ENCODE measurements at regions not wholly inside any gene's neighbourhood (a gene's known extent, or its start where the extent isn't known, plus 50 kb on each side); places are given as distances from the start of the nearest gene placed in this dataset.
"Not testable (repeated sequence)": the region's sequence is repeated elsewhere in the genome, so short reads cannot be mapped to it uniquely, and the experiment has no call there.

- no peak for DNase-seq (ENCODE audit: low spot score)
Observed at GRCh38 chr4:57875829-57876392, 765.7 kb upstream of the IGFBP7 start.

- DNase-seq (ENCODE audit: low spot score), result no peak
Observed at GRCh38 chr4:57866468-57867171, 756.4 kb upstream of the IGFBP7 start.

DNA sequence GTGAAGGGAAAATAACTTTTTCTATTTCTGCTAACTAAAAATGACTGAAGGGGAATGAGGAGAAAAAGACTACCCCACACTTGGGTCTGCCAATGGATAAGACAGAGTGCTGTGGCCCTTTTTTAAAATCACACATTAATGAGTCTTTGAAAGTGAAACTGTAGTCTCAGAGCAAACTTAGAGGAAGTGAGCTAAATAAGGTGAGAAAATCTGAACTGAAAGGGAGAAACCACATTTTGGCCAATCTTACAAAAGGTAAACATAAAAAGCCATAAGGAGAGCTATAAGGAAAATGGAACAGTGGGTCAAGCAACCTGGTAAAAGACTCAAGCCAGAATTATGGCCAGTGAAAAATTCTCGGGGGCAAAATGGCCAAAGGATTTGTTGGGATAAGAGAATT is 755.1 kb upstream of the IGFBP7 start:
- no peak for DNase-seq (ENCODE audit: low spot score)

DNA sequence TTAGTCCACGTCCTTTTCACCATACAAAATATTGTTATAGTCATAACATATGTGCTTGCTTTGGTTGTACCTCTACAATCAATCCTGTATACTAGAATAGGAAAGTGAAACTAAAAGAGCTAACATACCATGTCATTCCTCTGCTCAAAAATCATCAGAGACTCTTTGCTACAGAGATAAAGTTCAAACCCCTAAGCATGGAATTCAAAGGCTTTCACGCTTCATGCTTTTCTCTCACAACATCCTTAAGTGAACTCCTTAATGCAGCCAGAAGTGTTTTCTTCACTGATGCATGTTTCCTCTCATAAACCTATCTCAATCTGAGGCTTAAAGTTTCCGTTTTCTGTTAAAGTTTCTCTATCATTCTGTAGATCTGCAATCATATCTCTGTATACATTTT is 744.6 kb upstream of the IGFBP7 start:
- DNase-seq (ENCODE audit: low spot score), result peak; percentile 6

- DNase-seq (ENCODE audit: low spot score), result no peak
Observed at GRCh38 chr4:57850141-57850540, 740.0 kb upstream of the IGFBP7 start.

GRCh38 chr4:57832083-57832482 is 721.9 kb upstream of the IGFBP7 start:
- DNase-seq (ENCODE audit: low spot score), result no peak

DNA sequence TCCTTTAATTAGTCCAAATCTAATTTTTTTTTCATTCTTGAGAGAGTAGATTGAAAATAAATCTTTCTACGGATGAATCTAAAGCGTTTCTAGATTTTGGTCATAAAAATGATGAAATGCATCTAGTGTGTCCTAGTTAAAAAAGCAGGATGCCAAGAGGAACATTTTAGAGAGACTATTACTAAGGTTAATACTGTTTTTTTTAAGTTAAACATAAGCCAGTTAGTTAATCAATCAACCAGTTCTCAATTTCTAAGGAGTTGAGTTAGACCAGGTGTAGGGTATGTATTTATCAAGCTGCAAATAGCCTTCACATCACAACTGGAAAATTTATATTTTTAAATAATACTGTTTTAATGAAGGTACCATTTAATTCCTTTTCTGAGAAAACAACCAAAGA is 679.5 kb upstream of the IGFBP7 start:
- DNase-seq (ENCODE audit: low spot score), result no peak

GRCh38 chr4:57777876-57778275 is 667.7 kb upstream of the IGFBP7 start:
- DNase-seq (ENCODE audit: low spot score), result no peak

GRCh38 chr4:57774681-57775080 is 664.5 kb upstream of the IGFBP7 start:
- no peak for DNase-seq (ENCODE audit: low spot score)

- no peak for DNase-seq (ENCODE audit: low spot score)
Observed at GRCh38 chr4:57774171-57774570, 664.0 kb upstream of the IGFBP7 start.

DNA sequence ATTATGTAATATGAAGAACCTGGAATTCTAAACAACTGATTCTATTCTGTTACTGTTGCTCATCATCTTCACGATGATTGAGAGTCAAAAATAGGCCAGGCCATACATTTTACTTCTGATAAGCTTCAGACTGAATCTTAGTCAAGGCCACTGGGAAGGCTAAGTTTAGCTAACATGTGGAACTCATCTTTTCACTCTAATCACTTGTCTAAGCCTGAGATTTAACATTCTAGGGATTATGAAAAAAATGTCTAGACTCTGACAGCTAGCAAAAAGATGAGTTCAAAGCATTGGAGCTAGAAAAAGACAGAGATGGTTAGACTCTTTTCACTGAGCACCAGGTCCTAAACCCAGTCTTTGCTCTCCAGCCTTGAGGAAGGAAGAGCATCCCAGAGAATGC is 656.2 kb upstream of the IGFBP7 start:
- no peak for DNase-seq (ENCODE audit: low spot score)

DNA sequence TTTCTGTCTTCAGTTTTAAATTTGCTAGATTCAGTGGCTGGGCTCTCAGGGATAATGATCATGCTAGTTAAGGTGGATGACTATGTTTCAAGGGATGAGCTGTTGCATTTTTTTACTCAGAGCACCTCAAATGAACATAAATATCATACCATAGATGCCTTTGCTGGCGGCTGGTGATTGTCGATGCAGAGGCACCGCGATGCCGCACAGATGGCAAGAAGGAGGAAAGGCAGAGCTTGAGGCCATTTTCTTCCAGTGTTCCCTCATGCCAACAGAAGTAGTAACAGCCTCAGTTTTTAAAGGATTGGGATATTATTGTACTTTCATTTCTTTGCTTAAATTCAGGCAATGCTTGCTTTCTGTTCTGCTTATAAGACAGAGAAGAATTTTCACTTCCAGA is 654.7 kb upstream of the IGFBP7 start:
- DNase-seq (ENCODE audit: low spot score), result no peak

DNA sequence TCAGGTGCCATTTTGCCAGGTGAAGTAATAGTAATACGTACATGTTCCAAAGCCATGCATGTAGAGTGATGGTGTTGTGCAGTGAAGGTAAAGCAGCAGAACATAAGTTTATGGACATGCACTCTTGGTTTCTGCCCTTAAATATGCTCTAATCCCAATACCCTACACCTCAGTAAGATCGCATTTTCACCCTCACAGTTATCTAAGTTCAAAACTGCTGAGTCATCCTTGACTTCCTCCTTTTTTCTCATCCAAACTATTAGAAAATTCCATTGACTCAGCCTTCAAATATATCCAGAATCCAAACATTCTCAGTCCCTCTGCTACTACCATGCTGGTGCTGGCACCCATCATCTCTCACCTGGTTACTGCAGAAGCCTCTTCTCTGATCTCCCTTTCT is 652.9 kb upstream of the IGFBP7 start:
- no peak for DNase-seq (ENCODE audit: low spot score)

- DNase-seq (ENCODE audit: low spot score), result no peak
Observed at GRCh38 chr4:57740625-57741190, 630.5 kb upstream of the IGFBP7 start.

- DNase-seq (ENCODE audit: low spot score), result no peak
Observed at GRCh38 chr4:57736781-57737180, 626.6 kb upstream of the IGFBP7 start.

DNA sequence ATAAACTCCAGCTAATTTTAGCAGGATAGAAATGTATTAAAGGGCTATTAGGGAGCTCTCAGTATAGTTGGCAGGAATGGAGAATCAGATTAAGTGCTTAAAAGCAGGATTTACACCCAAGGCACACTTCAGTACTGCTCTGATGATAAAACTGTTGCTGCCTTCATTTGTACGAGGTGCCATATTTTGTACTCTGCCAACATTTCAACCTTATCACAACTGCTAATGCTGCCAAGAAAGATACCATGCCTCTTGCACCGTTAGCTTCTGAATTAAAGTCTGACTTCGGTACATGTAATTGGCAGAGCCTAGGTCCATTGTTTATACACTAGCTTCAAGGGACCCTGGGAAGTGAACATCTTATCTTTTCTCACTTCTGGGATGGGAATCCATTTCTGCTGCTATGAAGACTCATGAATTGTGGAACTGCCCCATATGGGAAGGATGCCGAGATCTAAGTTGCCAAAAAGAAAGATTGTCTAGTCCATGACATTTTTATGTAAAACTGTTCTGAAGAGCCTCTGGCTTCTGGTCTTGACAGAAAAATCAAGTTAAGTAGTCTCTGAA is 624.0 kb upstream of the IGFBP7 start:
- no peak for DNase-seq (ENCODE audit: low spot score)

DNA sequence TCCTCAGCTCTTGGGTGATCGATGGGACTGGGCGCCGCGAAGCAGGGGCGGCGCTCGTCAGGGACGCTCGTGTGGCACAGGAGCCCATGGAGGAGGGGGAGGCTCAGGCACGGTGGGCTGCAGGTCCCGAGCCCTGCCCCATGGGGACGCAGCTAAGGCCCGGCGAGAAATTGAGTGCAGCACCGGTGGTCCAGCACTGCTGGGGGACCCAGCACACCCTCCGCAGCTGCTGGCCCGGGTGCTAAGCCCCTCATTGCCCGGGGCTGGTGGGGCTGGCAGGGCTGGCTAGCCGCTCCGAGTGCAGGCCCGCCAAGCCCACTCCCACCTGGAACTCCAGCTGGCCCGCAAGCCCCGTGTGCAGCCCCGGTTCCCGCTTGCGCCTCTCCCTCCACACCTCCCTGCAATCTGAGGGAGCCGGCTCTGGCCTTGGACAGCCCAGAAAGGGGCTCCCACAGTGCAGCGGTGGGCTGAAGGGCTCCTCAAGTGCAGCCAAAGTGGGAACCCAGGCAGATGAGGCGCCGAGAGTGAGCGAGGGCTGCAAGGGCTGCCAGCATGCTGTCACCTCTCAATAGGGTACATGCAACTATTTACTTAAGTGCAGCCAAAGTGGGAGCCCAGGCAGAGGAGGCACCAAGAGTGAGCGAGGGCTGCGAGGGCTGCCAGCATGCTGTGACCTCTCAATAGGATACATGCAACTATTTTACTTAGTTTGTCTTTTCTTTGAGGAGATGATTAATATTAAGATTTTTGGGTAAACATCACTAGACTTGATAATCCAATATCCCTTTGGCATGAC is 619.8 kb upstream of the IGFBP7 start:
- not testable (repeated sequence) for DNase-seq (ENCODE audit: low spot score)

DNA sequence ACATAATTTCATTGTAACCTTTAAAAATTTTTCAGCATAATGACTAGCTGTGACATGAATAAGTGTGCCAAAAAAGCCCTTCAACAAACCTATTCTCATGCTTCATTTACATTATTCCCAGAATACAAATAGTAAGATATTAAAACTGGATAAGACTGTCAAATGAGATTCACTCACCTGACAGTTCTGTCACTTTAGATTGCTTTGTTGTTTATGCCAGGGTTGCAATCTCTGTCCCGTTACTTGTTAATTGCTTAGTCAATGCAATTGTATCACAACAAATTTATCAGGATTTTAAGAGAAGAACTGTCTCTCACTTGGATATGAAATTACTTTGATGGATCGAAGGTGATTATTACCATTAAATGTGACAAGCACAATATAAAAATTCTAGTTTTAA is 616.0 kb upstream of the IGFBP7 start:
- no peak for DNase-seq (ENCODE audit: low spot score)

DNA sequence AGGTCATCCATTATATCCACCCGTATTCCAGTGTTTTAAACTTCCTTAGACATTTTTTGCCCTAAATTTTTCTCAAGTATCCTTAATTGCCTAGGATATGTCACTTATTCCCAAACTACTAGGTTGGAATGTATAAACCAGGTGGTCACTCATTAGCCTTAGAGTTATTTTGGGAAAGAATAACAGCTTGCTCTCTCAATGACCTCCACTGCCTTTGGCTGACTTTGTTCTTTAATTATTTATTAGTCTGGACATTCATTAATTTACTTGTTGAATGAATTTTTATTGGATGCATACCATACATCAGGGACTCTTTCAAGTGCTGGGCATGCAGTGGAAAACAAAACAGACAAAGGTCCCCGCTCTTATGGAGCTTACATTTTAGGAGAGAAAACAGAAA is 609.3 kb upstream of the IGFBP7 start:
- no peak for DNase-seq (ENCODE audit: low spot score)

- not testable (repeated sequence) for DNase-seq (ENCODE audit: low spot score)
Observed at GRCh38 chr4:57714313-57714712, 604.1 kb upstream of the IGFBP7 start.

- no peak for DNase-seq (ENCODE audit: low spot score)
Observed at GRCh38 chr4:57710053-57710452, 599.9 kb upstream of the IGFBP7 start.

DNA sequence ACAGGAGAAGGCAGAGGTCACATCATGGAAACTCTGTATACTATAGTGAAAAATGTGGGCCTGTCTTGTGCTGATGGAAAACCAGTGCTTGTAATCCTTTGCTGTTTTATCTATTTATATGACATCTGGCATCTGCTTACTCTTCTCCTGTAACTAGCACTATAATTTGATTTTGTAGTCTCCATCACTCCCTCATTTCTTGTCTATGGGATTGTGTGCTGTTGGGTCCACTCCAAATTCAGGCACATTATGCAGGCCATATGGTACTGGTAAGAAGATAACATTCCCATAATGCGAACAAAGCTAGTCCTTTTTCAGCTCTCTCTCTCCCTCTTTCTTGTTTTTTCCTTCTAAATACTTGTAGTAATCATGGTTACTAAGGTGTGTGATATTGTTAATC is 581.2 kb upstream of the IGFBP7 start:
- DNase-seq (ENCODE audit: low spot score), result no peak

Data from NAMALWA (cell line).